ENCODE measurements at regions not wholly inside any gene's neighbourhood (a gene's known extent, or its start where the extent isn't known, plus 50 kb on each side); places are given as distances from the start of the nearest gene placed in this dataset.

DNA sequence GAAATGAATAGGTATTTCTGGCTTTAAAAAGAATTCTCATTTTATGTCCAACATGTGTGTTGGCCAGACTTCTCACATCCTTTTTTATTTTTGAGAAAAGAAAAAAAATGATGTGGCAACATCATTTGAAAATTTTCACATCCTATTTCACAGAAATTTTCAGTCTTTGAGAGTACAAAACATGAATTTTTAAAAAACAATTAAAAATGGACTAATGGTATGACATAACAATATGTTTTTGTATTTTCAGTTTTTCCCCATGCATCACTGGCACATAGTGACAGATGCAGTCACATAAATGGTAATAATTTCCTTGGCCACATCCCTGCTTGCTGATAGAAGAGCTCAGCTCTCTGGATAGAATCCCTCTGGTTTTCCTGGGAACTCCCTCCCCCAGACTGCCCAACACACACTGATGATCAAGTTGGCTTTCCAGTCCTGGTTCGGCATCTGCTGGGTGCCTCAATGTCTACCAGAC is 188.5 kb upstream of the AGR3 start (continued):
- TF ChIP-seq, protein P1, sequence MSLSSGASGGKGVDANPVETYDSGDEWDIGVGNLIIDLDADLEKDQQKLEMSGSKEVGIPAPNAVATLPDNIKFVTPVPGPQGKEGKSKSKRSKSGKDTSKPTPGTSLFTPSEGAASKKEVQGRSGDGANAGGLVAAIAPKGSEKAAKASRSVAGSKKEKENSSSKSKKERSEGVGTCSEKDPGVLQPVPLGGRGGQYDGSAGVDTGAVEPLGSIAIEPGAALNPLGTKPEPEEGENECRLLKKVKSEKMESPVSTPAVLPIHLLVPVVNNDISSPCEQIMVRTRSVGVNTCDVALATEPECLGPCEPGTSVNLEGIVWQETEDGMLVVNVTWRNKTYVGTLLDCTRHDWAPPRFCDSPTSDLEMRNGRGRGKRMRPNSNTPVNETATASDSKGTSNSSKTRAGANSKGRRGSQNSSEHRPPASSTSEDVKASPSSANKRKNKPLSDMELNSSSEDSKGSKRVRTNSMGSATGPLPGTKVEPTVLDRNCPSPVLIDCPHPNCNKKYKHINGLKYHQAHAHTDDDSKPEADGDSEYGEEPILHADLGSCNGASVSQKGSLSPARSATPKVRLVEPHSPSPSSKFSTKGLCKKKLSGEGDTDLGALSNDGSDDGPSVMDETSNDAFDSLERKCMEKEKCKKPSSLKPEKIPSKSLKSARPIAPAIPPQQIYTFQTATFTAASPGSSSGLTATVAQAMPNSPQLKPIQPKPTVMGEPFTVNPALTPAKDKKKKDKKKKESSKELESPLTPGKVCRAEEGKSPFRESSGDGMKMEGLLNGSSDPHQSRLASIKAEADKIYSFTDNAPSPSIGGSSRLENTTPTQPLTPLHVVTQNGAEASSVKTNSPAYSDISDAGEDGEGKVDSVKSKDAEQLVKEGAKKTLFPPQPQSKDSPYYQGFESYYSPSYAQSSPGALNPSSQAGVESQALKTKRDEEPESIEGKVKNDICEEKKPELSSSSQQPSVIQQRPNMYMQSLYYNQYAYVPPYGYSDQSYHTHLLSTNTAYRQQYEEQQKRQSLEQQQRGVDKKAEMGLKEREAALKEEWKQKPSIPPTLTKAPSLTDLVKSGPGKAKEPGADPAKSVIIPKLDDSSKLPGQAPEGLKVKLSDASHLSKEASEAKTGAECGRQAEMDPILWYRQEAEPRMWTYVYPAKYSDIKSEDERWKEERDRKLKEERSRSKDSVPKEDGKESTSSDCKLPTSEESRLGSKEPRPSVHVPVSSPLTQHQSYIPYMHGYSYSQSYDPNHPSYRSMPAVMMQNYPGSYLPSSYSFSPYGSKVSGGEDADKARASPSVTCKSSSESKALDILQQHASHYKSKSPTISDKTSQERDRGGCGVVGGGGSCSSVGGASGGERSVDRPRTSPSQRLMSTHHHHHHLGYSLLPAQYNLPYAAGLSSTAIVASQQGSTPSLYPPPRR (CRISPR knock-in tag; IDR thresholded peaks at IDR 0.05; ENCODE audit: borderline replicate concordance): no peak

DNA sequence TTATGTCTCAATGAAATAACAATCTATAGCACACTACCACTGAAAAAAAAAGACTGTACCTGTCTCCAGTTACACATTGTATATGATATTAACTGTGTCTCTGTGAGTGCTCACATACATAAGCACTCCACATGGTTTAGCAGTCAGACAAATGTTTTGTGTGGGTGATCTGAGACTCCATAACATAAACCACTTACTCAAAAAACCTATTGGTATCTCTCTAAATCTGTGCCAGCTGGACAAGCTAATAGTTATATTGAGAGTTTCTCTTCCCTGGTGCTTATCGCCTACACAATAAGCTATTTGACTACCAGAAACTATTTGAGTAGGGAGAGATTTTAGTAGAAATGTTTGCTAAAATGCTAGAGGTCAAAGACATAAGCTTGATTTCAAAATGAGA is 190.1 kb upstream of the AGR3 start:
- H3K79me2 ChIP-seq (ENCODE audit: insufficient read depth, low read length): no peaks in the 10 kb centered on the region
- no peak for TF ChIP-seq HNF4A (CRISPR knock-in tag; IDR thresholded peaks at IDR 0.05)
- TF ChIP-seq RFXAP (CRISPR knock-in tag; IDR thresholded peaks at IDR 0.05; ENCODE audit: borderline replicate concordance): no peak
- TF ChIP-seq HNRNPLL (IDR thresholded peaks at IDR 0.05; ENCODE audit: low read depth, low read length, poor library complexity, severe bottlenecking): no peak
- TF ChIP-seq RBFOX2 (IDR thresholded peaks at IDR 0.05; ENCODE audit: low read depth, low read length): no peak
- no peak for TF ChIP-seq HES4 (CRISPR knock-in tag; IDR thresholded peaks at IDR 0.05; ENCODE audit: borderline replicate concordance)
- TF ChIP-seq, protein P2, sequence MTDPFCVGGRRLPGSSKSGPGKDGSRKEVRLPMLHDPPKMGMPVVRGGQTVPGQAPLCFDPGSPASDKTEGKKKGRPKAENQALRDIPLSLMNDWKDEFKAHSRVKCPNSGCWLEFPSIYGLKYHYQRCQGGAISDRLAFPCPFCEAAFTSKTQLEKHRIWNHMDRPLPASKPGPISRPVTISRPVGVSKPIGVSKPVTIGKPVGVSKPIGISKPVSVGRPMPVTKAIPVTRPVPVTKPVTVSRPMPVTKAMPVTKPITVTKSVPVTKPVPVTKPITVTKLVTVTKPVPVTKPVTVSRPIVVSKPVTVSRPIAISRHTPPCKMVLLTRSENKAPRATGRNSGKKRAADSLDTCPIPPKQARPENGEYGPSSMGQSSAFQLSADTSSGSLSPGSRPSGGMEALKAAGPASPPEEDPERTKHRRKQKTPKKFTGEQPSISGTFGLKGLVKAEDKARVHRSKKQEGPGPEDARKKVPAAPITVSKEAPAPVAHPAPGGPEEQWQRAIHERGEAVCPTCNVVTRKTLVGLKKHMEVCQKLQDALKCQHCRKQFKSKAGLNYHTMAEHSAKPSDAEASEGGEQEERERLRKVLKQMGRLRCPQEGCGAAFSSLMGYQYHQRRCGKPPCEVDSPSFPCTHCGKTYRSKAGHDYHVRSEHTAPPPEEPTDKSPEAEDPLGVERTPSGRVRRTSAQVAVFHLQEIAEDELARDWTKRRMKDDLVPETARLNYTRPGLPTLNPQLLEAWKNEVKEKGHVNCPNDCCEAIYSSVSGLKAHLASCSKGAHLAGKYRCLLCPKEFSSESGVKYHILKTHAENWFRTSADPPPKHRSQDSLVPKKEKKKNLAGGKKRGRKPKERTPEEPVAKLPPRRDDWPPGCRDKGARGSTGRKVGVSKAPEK (CRISPR knock-in tag; IDR thresholded peaks at IDR 0.05; ENCODE audit: borderline replicate concordance): no peak
- TF ChIP-seq, protein P3, sequence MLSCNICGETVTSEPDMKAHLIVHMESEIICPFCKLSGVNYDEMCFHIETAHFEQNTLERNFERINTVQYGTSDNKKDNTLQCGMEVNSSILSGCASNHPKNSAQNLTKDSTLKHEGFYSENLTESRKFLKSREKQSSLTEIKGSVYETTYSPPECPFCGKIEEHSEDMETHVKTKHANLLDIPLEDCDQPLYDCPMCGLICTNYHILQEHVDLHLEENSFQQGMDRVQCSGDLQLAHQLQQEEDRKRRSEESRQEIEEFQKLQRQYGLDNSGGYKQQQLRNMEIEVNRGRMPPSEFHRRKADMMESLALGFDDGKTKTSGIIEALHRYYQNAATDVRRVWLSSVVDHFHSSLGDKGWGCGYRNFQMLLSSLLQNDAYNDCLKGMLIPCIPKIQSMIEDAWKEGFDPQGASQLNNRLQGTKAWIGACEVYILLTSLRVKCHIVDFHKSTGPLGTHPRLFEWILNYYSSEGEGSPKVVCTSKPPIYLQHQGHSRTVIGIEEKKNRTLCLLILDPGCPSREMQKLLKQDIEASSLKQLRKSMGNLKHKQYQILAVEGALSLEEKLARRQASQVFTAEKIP (CRISPR knock-in tag; IDR thresholded peaks at IDR 0.05; ENCODE audit: borderline replicate concordance): no peak
- no peaks in the 10 kb centered on the region for H4K20me1 ChIP-seq (ENCODE audit: insufficient read depth, low read length)
- no peaks in the 10 kb centered on the region for H3K9me3 ChIP-seq (ENCODE audit: low read length)
- no peak overlapping the region for H3K9ac ChIP-seq (ENCODE audit: insufficient read depth, low read depth, low read length)
- intact Hi-C loops (cut with micrococcal nuclease; ENCODE audit: unreplicated experiment) (no loop called here), in situ Hi-C loops (cut with HindIII; ENCODE audit: extremely low pct_ligation_motif_present, low pct_unique_long_range_greater_than_20kb) (no loop called here)
- no peak overlapping the region for H3K4me2 ChIP-seq (ENCODE audit: low read depth, low read length)
- ATAC-seq: no peak
- POLR2A ChIA-PET: no interaction called here
- H3K4me3 ChIP-seq (replicated peaks in 1 of 3; ENCODE audit: insufficient read depth in 1 of 3, low read depth in 2 of 3, low read length in 3 of 3): no peak overlapping the region
- CTCF ChIA-PET (ENCODE audit: low intra/inter-chr PET ratio, low total read pairs): no interaction called here
- H3K27ac ChIP-seq (ENCODE audit: extremely low read length, insufficient read depth, low read length): no peak overlapping the region
- no peak for DNase-seq (ENCODE audit: low spot score)
- H2AFZ ChIP-seq (ENCODE audit: low read length): no peak overlapping the region
- no TSS peak for BruUV-seq (replicated peaks)
- peaks cover 6% of the 10 kb centered on the region; the same call in 1 of the 2 replicates for H3K4me1 ChIP-seq (ENCODE audit: insufficient read depth, low read length)
- no peak for FAIRE-seq
- no peaks in the 10 kb centered on the region for H3K36me3 ChIP-seq (replicated peaks in 1 of 2; ENCODE audit: control insufficient read depth in 1 of 2, insufficient read depth in 2 of 2, low read length in 2 of 2)
- H3K27me3 ChIP-seq (ENCODE audit: control insufficient read depth in 1 of 2, insufficient read depth in 2 of 2, low read length in 2 of 2): no peaks in the 10 kb centered on the region
- WGBS (ENCODE audit: low lambda C conversion rate): 90% methylated on average over 1 of the region's 1 CpG

All from HepG2 (cell line).